ENCODE measurements at regions not wholly inside any gene's neighbourhood (a gene's known extent, or its start where the extent isn't known, plus 50 kb on each side); places are given as distances from the start of the nearest gene placed in this dataset.

DNA sequence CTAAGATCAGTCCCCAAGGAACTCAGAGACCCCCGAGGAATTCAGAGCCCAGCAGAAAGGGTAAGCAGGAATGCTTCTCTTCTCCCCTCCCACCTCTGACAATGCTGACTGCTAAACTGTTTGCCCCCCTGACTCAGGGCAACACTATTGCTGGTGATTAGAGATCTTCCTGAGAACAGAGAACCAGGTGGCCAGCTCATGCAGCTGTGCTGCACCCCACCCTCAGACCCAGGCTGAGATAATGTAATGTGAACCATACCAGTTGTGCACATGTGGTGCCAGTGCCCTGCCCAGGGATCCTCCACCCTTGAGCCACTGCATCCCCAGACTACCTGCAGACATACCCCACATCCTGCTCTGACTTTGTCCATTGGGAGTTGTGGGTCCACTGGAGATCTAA is 139.1 kb upstream of the ARG1 start:
- TF ChIP-seq, protein P1, sequence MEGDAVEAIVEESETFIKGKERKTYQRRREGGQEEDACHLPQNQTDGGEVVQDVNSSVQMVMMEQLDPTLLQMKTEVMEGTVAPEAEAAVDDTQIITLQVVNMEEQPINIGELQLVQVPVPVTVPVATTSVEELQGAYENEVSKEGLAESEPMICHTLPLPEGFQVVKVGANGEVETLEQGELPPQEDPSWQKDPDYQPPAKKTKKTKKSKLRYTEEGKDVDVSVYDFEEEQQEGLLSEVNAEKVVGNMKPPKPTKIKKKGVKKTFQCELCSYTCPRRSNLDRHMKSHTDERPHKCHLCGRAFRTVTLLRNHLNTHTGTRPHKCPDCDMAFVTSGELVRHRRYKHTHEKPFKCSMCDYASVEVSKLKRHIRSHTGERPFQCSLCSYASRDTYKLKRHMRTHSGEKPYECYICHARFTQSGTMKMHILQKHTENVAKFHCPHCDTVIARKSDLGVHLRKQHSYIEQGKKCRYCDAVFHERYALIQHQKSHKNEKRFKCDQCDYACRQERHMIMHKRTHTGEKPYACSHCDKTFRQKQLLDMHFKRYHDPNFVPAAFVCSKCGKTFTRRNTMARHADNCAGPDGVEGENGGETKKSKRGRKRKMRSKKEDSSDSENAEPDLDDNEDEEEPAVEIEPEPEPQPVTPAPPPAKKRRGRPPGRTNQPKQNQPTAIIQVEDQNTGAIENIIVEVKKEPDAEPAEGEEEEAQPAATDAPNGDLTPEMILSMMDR (IDR thresholded peaks at IDR 0.05; ENCODE audit: low read depth, low read length, poor library complexity, severe bottlenecking), result no peak
- TF ChIP-seq EZH2phosphoT487 (IDR thresholded peaks at IDR 0.05; ENCODE audit: borderline replicate concordance, low read length), result no peak

Data from DOHH2 (cell line).